ENCODE measurements at regions not wholly inside any gene's neighbourhood (a gene's known extent, or its start where the extent isn't known, plus 50 kb on each side); places are given as distances from the start of the nearest gene placed in this dataset.

- DNase-seq, result no peak
Measured at GRCh38 chr2:19747310-19748072, 154.3 kb downstream of the TTC32 start.

- DNase-seq, result peak; percentile 64
Measured at GRCh38 chr2:19746611-19747309, 155.0 kb downstream of the TTC32 start.

- peak; percentile 64 for DNase-seq
Measured at GRCh38 chr2:19746137-19746600, 155.6 kb downstream of the TTC32 start.

GRCh38 chr2:19745318-19746136 is 156.3 kb downstream of the TTC32 start:
- DNase-seq, result no peak

- DNase-seq, result no peak
Measured at GRCh38 chr2:19744456-19745199, 157.2 kb downstream of the TTC32 start.

- no peak for DNase-seq
Measured at GRCh38 chr2:19743641-19744040, 158.1 kb downstream of the TTC32 start.

- no peak for DNase-seq
Measured at GRCh38 chr2:19742872-19743271, 158.9 kb downstream of the TTC32 start.

GRCh38 chr2:19739256-19739655 is 162.5 kb downstream of the TTC32 start:
- no peak for DNase-seq

- peak; percentile 77 for DNase-seq
Measured at GRCh38 chr2:19738707-19739106, 163.1 kb downstream of the TTC32 start.

GRCh38 chr2:19736191-19736831 is 165.5 kb downstream of the TTC32 start:
- DNase-seq, result no peak

GRCh38 chr2:19733951-19734425 is 167.8 kb downstream of the TTC32 start:
- DNase-seq, result peak; percentile 42

GRCh38 chr2:19733390-19733789 is 168.4 kb downstream of the TTC32 start:
- DNase-seq, result no peak

- no peak for DNase-seq
Measured at GRCh38 chr2:19732255-19732654, 169.5 kb downstream of the TTC32 start.

- DNase-seq, result no peak
Measured at GRCh38 chr2:19731515-19731914, 170.3 kb downstream of the TTC32 start.

- no peak for DNase-seq
Measured at GRCh38 chr2:19731037-19731436, 170.7 kb downstream of the TTC32 start.

GRCh38 chr2:19728125-19728524 is 173.7 kb downstream of the TTC32 start:
- DNase-seq, result peak; percentile 85

GRCh38 chr2:19725392-19725791 is 176.4 kb downstream of the TTC32 start:
- DNase-seq, result no peak

- peak; percentile 60 for DNase-seq
Measured at GRCh38 chr2:19723021-19723420, 178.8 kb downstream of the TTC32 start.

- peak; percentile 70 for DNase-seq
Measured at GRCh38 chr2:19722531-19722971, 179.2 kb downstream of the TTC32 start.

- DNase-seq, result no peak
Measured at GRCh38 chr2:19720306-19720705, 181.5 kb downstream of the TTC32 start.

GRCh38 chr2:19719540-19719939 is 182.2 kb downstream of the TTC32 start:
- DNase-seq, result no peak
